BE2C (cell line): ENCODE measurements at regions not wholly inside any gene's neighbourhood (a gene's known extent, or its start where the extent isn't known, plus 50 kb on each side); places are given as distances from the start of the nearest gene placed in this dataset.

Experiments used
- DNase-seq: peaks from one replicate; pipeline ENCODE4 v3.0.0-alpha.2; 2020
- H3K27me3 ChIP-seq: fragments of 250-450 bp; sonication (Bioruptor Pico); 2 replicates; pipeline ENCODE4 v1.5.1; 2020; ENCODE audit warnings: mild to moderate bottlenecking
- H3K36me3 ChIP-seq: fragments of 250-450 bp; sonication (Bioruptor Pico); 2 replicates; pipeline ENCODE4 v1.5.1; 2020; ENCODE audit warnings: mild to moderate bottlenecking
- H3K4me1 ChIP-seq: fragments of 250-450 bp; sonication (Bioruptor Pico); 2 replicates; pipeline ENCODE4 v1.5.1; 2020
- H3K4me3 ChIP-seq: 2 replicates; pipeline ENCODE4 v1.5.1; 2011; ENCODE audit warnings: low read depth, low read length
- H3K9me3 ChIP-seq: fragments of 250-450 bp; sonication (Bioruptor Pico); 2 replicates; pipeline ENCODE4 v1.5.1; 2020
- CTCF ChIP-seq: IDR thresholded peaks from 2 replicates; pipeline ENCODE4 v1.5.1; 2012; ENCODE audit warnings: mild to moderate bottlenecking, low read depth, low read length

DNA sequence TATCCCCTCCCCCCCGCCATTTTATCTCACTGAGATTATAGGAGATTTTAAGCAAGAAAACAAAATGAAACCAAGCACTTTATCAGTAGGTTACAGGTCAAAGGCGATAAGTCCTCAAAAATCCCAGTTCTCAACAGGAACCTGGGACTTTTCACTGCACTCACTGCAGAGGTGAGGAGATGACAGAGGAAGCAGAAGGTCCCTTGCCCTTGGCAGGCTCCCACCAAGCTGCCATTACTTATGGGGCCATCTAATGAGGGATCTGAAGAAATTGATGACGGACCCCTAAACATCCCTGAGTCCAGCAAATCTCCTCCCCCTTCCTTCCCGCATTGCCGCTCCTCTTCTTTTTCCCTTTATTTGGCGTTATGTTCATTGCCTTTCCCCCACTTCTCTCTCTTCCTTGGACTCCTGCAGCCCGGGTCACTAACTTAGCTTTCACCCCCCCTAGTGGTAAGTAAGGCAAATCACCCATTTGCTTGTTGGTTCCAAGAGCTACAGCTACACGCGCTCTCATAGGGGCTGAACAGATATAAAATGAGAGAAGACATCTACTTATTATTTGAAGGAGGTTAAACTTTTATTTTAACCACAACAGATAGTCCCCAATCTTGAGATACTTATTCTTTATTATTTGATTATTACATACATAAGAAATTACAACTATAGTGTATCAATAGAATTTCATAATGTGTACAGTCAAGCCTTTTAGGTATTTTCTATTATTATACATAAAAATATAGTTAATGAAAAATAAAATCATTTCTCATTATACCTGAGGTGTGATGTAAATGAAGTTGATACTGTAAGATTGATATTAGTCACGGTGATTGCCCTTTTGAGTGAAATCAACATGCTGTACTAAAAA is 52.0 kb upstream of the ARGLU1 start:
- H3K36me3 ChIP-seq: no peaks in the 10 kb centered on the region
- peaks cover 39% of the 10 kb centered on the region for H3K27me3 ChIP-seq
- peaks cover 3% of the 10 kb centered on the region; the same call in 1 of the 2 replicates for H3K4me1 ChIP-seq
- TF ChIP-seq CTCF: peak; percentile 94
- no peaks in the 10 kb centered on the region for H3K9me3 ChIP-seq
- DNase-seq: peak; percentile 47
- peak overlapping the region; percentile 23; the same call in 1 of the 2 replicates for H3K4me3 ChIP-seq
